Neural crest cell (in vitro differentiated cells): ENCODE measurements at regions not wholly inside any gene's neighbourhood (a gene's known extent, or its start where the extent isn't known, plus 50 kb on each side); places are given as distances from the start of the nearest gene placed in this dataset.

Experiments
- DNase-seq: peaks from one replicate; pipeline ENCODE4 v3.0.0; 2021; ENCODE audit warnings: low read depth, mixed read lengths, low spot score
- H3K27ac Mint-ChIP-seq: one replicate; pipeline ENCODE4 v1.8.0; 2021; ENCODE audit warnings: mild to moderate bottlenecking, mixed read lengths; ENCODE audit not compliant: unreplicated experiment
- H3K27me3 Mint-ChIP-seq: 2 replicates; pipeline ENCODE4 v1.8.0; 2021; ENCODE audit warnings: low read depth, mild to moderate bottlenecking, mixed read lengths
- H3K36me3 Mint-ChIP-seq: 2 replicates; pipeline ENCODE4 v1.8.0; 2021; ENCODE audit warnings: low read depth, mild to moderate bottlenecking, mixed read lengths
- H3K4me1 Mint-ChIP-seq: 2 replicates; pipeline ENCODE4 v1.8.0; 2021; ENCODE audit warnings: mixed read lengths
- H3K4me3 Mint-ChIP-seq: one replicate; pipeline ENCODE4 v1.8.0; 2021; ENCODE audit warnings: mild to moderate bottlenecking, mixed read lengths
- H3K9me3 Mint-ChIP-seq: 2 replicates; pipeline ENCODE4 v1.8.0; 2021; ENCODE audit warnings: mixed read lengths
- TF ChIP-seq, protein P1 (sequence below): fragments of 200-600 bp; sonication (generic); conservative IDR thresholded peaks from 2 replicates; pipeline ENCODE4 v1.5.0; 2021; ENCODE audit warnings: antibody characterized with exemption, mild to moderate bottlenecking

GRCh38 chr18:65363911-65364632 lies 386.7 kb upstream of the CDH7 start:
- Mint-ChIP-seq H3K27me3 (no peaks in the 10 kb centered on the region), H3K9me3 (no peaks in the 10 kb centered on the region), H3K4me3 (no peak overlapping the region), H3K36me3 (no peaks in the 10 kb centered on the region), H3K4me1 (peaks cover 5% of the 10 kb centered on the region), H3K27ac (no peak overlapping the region)
- TF ChIP-seq, protein P1, sequence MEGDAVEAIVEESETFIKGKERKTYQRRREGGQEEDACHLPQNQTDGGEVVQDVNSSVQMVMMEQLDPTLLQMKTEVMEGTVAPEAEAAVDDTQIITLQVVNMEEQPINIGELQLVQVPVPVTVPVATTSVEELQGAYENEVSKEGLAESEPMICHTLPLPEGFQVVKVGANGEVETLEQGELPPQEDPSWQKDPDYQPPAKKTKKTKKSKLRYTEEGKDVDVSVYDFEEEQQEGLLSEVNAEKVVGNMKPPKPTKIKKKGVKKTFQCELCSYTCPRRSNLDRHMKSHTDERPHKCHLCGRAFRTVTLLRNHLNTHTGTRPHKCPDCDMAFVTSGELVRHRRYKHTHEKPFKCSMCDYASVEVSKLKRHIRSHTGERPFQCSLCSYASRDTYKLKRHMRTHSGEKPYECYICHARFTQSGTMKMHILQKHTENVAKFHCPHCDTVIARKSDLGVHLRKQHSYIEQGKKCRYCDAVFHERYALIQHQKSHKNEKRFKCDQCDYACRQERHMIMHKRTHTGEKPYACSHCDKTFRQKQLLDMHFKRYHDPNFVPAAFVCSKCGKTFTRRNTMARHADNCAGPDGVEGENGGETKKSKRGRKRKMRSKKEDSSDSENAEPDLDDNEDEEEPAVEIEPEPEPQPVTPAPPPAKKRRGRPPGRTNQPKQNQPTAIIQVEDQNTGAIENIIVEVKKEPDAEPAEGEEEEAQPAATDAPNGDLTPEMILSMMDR, result no peak
- no peak for DNase-seq

DNA sequence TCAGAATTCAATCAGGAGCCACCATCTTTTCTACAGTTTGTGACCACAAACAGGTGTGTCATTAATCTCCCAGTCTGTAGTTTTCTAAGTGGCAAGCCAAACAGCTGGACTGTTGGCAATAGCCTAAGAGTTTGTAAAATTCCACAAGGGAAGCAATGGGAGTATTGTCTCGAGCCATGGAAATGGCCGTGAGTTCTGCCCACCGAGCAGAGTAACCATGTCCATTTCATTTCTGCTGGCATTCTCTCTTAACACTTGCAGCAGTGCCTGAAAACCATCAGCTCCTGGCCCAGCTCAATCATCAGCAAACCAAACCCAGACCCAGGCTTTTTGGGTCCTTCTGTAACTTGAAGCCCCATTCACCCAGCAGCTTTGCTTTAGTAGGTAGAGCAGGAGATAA lies 387.8 kb upstream of the CDH7 start:
- no peaks in the 10 kb centered on the region for H3K27me3 Mint-ChIP-seq
- no peak overlapping the region for H3K4me3 Mint-ChIP-seq
- H3K4me1 Mint-ChIP-seq, result peaks cover 5% of the 10 kb centered on the region
- no peak for DNase-seq
- H3K9me3 Mint-ChIP-seq, result no peaks in the 10 kb centered on the region
- TF ChIP-seq, protein P1, result no peak
- H3K36me3 Mint-ChIP-seq, result no peaks in the 10 kb centered on the region
- H3K27ac Mint-ChIP-seq, result no peak overlapping the region

- TF ChIP-seq, protein P1, result no peak
- no peak overlapping the region for H3K4me3 Mint-ChIP-seq
- H3K9me3 Mint-ChIP-seq, result no peaks in the 10 kb centered on the region
- H3K27ac Mint-ChIP-seq, result no peak overlapping the region
- H3K4me1 Mint-ChIP-seq, result no peaks in the 10 kb centered on the region
- no peak for DNase-seq
- no peaks in the 10 kb centered on the region for H3K36me3 Mint-ChIP-seq
- H3K27me3 Mint-ChIP-seq, result no peaks in the 10 kb centered on the region
Measured at GRCh38 chr18:65359479-65359878, 391.3 kb upstream of the CDH7 start.

- H3K4me1 Mint-ChIP-seq, result no peaks in the 10 kb centered on the region
- DNase-seq, result no peak
- H3K4me3 Mint-ChIP-seq, result no peak overlapping the region
- no peaks in the 10 kb centered on the region for H3K9me3 Mint-ChIP-seq
- H3K36me3 Mint-ChIP-seq, result no peaks in the 10 kb centered on the region
- TF ChIP-seq, protein P1, result no peak
- no peaks in the 10 kb centered on the region for H3K27me3 Mint-ChIP-seq
- no peak overlapping the region for H3K27ac Mint-ChIP-seq
Measured at GRCh38 chr18:65358306-65358705, 392.5 kb upstream of the CDH7 start.

GRCh38 chr18:65352186-65352585 lies 398.6 kb upstream of the CDH7 start:
- H3K4me3 Mint-ChIP-seq, result no peak overlapping the region
- H3K36me3 Mint-ChIP-seq, result no peaks in the 10 kb centered on the region
- DNase-seq, result no peak
- TF ChIP-seq, protein P1, result no peak
- no peak overlapping the region for H3K27ac Mint-ChIP-seq
- H3K4me1 Mint-ChIP-seq, result no peaks in the 10 kb centered on the region
- H3K9me3 Mint-ChIP-seq, result no peaks in the 10 kb centered on the region
- no peaks in the 10 kb centered on the region for H3K27me3 Mint-ChIP-seq
